Amniotic epithelial cell (primary cell): ENCODE measurements at regions not wholly inside any gene's neighbourhood (a gene's known extent, or its start where the extent isn't known, plus 50 kb on each side); places are given as distances from the start of the nearest gene placed in this dataset.

ENCODE experiments used
- DNase-seq: peaks from one replicate; pipeline ENCODE4 v3.0.0-alpha.2; 2010; ENCODE audit warnings: low read depth

DNA sequence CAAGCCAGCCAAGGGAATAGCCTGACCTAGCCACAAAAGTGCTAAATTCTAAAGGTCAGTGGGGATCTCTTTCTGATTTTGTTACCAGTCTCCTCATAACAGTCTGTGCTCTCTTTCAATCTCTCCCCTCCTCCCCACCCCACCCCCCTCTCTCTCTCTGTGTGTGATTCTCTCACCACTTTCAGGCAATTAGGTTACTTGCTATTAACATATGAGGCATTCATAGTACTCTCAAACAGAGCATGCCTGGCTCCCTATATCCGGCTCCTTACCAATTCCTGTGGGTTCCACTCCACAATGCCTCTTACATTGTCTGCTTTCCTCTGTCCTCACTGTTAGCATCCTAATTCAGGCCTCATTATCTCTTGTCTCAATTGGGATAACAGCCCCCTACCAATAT lies 464.3 kb upstream of the DEPDC1 start:
- DNase-seq = no peak

- no peak for DNase-seq
These were observed 466.5 kb upstream of the DEPDC1 start for GRCh38 chr1:68963353-68963752.

DNA sequence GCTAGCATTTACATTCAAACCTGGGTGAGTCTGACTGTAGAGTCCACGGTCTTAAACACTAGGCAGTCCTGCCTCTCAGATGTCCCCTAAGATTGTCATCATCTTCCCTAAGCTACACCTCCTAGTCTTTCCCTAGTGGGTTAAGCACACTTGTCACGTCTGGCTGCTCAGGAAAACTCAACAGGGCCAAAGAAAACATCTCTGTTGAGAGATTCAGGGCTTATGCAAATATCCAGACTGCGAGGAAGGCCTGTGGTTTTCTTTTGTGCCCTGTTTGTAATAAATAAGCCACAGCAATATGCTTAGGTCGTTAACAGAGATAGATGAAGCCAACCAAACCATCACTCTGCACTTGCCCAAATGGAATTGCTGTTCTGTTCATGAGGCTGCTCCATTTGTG lies 472.6 kb upstream of the DEPDC1 start:
- no peak for DNase-seq

DNA sequence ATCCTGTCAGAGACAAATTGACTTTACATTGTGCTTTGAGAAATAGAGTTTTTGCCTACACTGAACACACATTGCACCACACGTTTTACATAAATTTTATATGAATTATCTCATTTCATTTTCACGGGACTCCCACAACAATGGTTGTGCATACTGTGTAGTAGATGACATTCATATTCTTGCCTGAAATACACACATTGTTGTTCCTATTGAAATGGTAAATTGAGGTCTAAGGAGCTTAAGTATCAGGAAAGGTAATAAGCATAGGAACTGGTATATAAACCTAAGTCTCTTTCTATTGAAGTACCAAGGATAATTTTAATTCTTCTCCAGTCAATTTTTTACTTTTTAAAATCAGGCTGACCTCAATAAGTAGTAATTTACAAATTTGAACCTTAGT lies 473.7 kb upstream of the DEPDC1 start:
- DNase-seq = no peak

GRCh38 chr1:68973459-68974244 lies 476.8 kb upstream of the DEPDC1 start:
- DNase-seq = no peak

GRCh38 chr1:68974447-68974846 lies 477.6 kb upstream of the DEPDC1 start:
- DNase-seq = no peak

DNA sequence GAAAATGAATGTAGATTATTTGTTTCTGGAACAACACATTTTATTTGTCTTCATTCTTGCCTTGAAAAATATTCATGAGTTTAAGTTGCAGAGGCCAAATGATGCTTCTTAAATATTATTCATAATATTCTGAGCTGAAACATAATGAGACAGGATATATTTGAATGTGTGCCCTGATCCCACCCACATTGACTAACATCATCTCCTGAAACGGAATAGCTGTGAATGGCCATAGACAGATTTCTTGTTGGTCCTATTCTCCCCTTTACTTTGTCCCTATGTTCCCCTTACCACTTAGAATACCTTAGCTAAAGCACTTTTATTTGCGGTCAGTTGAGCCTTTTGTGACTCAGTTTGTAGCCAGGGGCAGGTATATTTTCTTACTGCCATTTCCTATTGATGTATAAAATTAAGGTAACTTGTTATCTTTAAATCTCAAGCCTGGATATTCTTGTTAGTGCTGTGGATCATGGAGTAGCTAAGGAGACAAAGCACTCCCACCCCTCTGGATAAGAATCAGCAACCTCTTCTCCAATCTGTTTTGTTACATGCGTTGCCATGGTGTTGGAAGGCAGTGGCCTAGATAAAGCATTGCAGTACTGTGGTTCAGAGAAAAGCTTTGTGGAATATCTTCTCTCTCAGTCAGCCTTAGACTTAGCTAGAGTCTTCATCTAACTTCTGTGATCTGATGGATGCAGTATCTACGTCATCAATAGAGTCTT lies 478.5 kb upstream of the DEPDC1 start:
- no peak for DNase-seq

DNA sequence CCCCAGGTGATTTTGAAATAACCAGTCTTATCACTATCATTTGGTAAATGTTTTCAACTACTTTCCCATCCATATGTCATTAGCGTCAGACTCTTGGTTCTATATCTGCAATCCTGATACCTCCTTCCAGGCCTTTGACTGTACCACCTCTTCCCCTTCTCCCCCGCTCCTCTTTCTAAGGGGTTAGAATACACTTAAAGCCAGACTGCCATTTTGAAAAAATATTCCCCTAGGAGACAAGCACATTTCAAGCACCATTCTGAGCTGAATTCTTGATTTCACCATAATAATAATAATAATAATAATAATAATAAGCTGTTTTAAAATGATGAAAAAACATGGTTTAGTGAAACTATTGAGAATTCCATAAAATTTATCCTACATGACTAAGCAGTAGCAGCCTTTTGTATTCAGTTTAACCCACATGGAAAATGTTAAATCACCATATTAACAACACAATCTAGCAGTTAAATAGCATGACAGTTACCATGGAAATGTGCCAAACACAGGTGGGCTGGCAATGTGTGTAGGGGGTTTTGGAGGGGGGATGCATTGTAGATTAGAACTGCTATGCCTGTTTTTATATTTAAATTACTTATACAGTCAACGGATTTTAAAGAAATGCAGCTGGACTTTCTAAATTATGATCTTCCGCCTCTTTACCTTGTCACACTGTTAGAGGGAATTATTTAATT lies 480.2 kb upstream of the DEPDC1 start:
- no peak for DNase-seq

DNA sequence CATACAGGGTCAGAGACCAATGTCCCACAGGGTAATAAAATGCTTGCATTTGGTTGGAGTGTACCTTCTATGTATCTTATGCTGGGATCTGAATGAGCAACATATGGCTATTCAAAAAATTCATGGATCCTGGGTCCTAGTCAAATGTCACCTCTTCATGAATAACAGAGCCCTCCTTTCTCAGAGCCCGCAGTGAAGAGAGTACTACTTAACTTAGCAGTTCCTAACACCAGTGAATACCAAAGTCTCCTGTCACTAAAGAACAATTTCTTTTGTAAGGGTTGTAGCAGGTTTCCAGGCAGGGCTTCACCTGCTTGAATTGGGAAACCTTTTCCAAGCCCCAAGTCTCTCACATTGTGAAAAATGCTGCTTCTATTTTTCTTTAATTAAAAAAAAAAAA lies 483.0 kb upstream of the DEPDC1 start:
- no peak for DNase-seq

DNA sequence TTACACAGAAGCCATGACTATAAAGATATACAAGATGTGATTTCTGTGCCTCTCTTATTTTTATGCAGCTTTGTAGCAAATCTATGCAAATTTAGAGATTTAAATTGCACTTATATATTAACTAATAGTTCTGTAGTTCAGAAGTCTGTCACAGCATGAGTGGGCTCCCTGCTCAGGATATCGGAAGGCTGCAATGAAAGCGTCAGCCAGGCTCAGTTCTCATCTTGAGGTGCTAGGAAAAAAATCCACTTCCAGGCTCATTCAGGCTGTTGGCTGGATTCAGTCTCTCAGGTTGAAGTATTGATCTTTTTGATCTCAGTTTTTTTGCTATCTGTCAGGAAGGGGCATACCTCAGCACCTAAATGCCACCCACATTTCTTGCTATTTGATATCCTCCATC lies 487.4 kb upstream of the DEPDC1 start:
- no peak for DNase-seq

GRCh38 chr1:68994096-68994495 lies 497.2 kb upstream of the DEPDC1 start:
- DNase-seq = no peak

DNA sequence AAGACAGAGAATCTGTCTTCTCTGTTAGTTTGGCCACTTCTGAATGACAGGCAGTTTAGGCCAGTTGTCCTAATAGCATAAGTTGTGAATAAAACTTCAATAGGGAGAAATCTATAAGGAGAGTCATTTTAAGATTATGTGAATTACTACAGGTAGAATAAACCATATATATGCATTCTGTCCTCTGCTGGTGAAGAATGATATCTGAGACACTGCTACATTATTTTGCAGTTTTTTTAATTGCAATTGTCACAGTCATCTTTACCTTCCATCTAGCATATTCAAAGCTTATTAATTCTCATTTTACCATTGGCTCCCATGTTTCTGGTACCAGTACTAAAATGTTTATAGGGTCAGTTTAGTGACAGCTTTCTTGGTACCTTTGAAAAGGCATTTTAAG lies 519.6 kb upstream of the DEPDC1 start:
- no peak for DNase-seq

- no peak for DNase-seq
These were observed 532.8 kb upstream of the DEPDC1 start for GRCh38 chr1:69029649-69030048.

DNA sequence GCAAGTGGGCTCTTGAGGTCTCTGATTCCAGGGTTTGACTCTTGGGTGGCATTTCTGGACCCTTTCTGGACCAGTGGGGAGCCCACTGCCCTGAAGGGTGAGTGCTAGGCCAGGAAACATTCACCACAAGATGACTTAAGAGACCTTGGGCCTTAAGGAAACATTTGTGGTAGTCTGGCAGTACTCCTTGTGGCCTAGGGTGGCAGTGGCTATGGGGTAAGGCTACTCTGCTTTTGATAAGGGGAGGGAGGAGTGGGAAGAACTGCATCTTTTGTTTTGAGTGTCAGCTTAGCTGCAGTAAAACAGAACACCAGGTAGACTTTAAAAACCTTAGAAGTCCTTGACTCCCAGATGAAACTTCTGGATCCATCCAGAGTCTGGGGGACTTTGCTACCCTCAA lies 529.3 kb upstream of the LRRC7 start:
- DNase-seq = no peak

- no peak for DNase-seq
These were observed 522.1 kb upstream of the LRRC7 start for GRCh38 chr1:69045572-69045971.

- DNase-seq = no peak
These were observed 512.5 kb upstream of the LRRC7 start for GRCh38 chr1:69055194-69055593.

DNA sequence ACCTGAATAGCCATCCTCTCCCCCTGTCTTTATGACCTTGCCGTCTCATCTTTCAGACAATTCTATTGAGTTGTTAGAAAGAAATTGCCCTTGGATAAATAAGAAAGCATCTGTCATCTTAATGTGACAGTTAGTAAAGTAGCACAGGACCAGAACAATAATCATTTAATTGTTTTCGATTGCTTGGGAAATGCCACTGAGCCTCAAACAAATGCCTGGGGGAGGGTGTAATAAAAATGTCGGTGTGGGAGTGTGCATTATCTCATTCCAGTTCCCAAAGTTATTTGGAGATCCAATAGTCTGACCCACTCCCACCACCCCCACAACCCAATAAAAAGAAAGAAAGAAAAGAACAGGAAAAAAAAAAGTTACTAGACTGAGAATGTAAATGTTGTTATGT lies 509.3 kb upstream of the LRRC7 start:
- no peak for DNase-seq

GRCh38 chr1:69070660-69071373 lies 496.9 kb upstream of the LRRC7 start:
- DNase-seq = no peak

- DNase-seq = no peak
These were observed 494.5 kb upstream of the LRRC7 start for GRCh38 chr1:69073176-69073575.

- no peak for DNase-seq
These were observed 491.1 kb upstream of the LRRC7 start for GRCh38 chr1:69076631-69077030.

- no peak for DNase-seq
These were observed 490.5 kb upstream of the LRRC7 start for GRCh38 chr1:69077198-69077597.

- DNase-seq = no peak
These were observed 490.1 kb upstream of the LRRC7 start for GRCh38 chr1:69077633-69078032.

DNA sequence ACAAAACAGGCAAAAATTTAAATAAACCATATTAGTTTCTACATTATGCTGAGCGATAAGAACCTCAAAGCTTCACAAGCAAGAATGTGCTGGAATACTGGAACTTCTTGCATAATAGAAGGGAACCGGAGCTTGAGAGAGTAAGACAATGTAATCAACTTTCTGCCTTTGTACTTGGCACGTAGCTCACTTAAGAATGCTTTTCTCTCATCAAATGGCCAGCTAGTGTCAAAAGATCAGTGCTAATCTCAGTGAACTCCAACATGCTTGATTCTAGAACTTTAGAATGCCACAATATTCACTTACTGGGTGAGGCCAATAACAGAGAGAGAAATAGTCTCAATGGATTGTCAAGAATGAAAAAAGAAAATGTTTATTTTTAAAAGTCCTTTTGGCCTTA lies 486.1 kb upstream of the LRRC7 start:
- no peak for DNase-seq
